NT2/D1 (cell line): ENCODE measurements at regions not wholly inside any gene's neighbourhood (a gene's known extent, or its start where the extent isn't known, plus 50 kb on each side); places are given as distances from the start of the nearest gene placed in this dataset.

Source experiments
- YY1 ChIP-seq: IDR thresholded peaks from 2 replicates; pipeline ENCODE4 v1.6.1; 2011; ENCODE audit not compliant: insufficient read length, insufficient read depth
- ZNF274 ChIP-seq: IDR thresholded peaks from 2 replicates; pipeline ENCODE4 v1.6.1; 2011; ENCODE audit warnings: mild to moderate bottlenecking, low read depth, low read length

GRCh38 chr17:72515291-72516065 lies 394.7 kb downstream of the SOX9 start:
- no peak for TF ChIP-seq YY1
- no peak for TF ChIP-seq ZNF274
